ENCODE measurements at regions not wholly inside any gene's neighbourhood (a gene's known extent, or its start where the extent isn't known, plus 50 kb on each side); places are given as distances from the start of the nearest gene placed in this dataset.

GRCh38 chr5:143574236-143574635, 170.8 kb upstream of the NR3C1 start:
- no peak for DNase-seq
- H3K4me1 ChIP-seq: no peaks in the 10 kb centered on the region
- TF ChIP-seq CTCF (IDR thresholded peaks at IDR 0.05): no peak
- no peaks in the 10 kb centered on the region for H3K9me3 ChIP-seq
- H3K36me3 ChIP-seq: no peaks in the 10 kb centered on the region
- H3K9ac ChIP-seq (ENCODE audit: low read depth in 2 of 2, low read length in 2 of 2): no peak overlapping the region
- H3K27me3 ChIP-seq: no peaks in the 10 kb centered on the region
- intact Hi-C loops (cut with DNase I): no loop called here
- H3K4me3 ChIP-seq: no peak overlapping the region
- H3K27ac ChIP-seq: no peak overlapping the region

DNA sequence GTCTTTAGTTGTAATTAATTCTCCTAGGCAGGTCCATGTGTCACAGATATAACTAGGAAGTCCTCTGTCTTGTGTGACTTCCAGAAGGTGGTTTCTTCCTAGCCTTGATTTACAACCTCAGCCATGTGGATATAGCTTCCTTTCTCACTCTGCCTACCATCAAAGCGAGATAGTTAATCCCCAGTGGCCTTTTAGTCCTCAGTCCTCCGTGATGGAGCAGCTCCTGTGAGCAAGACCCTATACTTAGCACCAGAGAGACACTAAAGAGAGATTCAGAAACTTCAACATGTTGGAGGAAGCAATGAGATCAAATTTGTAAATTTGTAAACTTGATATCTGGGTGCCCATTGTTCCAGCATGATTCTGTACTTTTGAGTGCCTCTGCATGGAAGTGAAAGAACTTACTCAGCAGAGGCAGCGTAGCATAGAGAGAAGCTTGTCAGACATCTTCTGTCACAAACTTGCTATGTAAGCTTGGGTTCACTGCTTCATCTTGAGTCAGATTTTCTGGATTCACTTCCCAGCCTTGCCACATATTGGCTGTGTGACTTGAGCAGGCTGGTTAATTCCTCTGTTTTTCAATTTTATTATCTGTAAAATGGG, 170.2 kb upstream of the NR3C1 start:
- no peaks in the 10 kb centered on the region for H3K27me3 ChIP-seq
- H3K9me3 ChIP-seq: no peaks in the 10 kb centered on the region
- H3K4me3 ChIP-seq: no peak overlapping the region
- DNase-seq: no peak
- no peaks in the 10 kb centered on the region for H3K4me1 ChIP-seq
- no peak overlapping the region for H3K9ac ChIP-seq (ENCODE audit: low read depth in 2 of 2, low read length in 2 of 2)
- no peak overlapping the region for H3K27ac ChIP-seq
- intact Hi-C loops (cut with DNase I): no loop called here
- TF ChIP-seq CTCF (IDR thresholded peaks at IDR 0.05): no peak
- H3K36me3 ChIP-seq: no peaks in the 10 kb centered on the region

GRCh38 chr5:143572671-143573070, 169.2 kb upstream of the NR3C1 start:
- Histone ChIP-seq H3K36me3 (no peaks in the 10 kb centered on the region), H3K4me3 (no peak overlapping the region), H3K4me1 (no peaks in the 10 kb centered on the region), H3K27ac (no peak overlapping the region), H3K27me3 (no peaks in the 10 kb centered on the region), H3K9ac (ENCODE audit: low read depth in 2 of 2, low read length in 2 of 2) (no peak overlapping the region), H3K9me3 (no peaks in the 10 kb centered on the region)
- TF ChIP-seq CTCF (IDR thresholded peaks at IDR 0.05): no peak
- intact Hi-C loops (cut with DNase I): no loop called here
- no peak for DNase-seq

DNA sequence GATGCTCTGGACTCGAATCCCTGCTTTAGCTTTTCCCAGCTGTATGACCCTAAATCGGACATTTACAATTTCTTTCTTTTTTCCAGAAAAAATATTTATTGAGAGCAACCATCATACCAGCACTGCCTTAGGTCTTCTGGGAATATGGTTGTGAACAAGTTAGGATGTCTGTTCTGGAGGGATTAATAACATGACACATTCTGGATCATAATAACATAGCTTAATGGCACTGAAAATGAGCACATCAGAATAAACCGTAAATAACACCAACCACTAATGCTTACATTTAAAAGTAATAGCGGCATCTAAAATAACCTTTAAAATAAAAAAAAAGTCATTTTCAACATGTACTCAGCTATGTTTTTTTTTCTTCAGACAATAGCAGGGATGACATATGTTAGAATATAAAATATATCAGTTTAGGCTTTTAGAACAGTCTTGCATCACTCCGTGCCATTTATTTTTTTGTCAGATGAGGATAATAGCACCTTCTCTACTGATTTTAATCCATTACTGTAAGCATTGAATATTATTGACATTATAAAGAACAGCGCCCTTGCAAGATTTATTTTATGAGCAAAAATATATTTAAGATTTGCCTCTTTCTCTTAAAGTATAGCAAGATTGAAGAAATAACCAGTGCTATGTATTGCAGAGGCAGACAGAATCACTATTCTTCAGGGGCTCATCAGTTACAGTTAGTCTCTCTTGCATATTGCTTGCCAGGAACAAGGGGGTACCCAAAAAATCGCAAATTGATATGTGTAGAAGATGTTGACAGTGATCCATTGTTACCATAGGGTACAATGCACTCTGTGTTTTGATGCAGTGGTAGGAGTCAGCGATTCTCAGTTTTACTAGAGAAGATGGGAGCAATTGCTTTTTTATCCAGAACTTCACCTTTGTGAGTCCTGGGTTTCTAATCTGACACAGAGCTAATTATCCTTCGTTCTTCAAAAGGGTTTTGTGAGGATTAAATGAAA, 168.4 kb upstream of the NR3C1 start:
- no peak overlapping the region for H3K4me3 ChIP-seq
- H3K4me1 ChIP-seq: no peaks in the 10 kb centered on the region
- H3K27ac ChIP-seq: no peak overlapping the region
- no peaks in the 10 kb centered on the region for H3K27me3 ChIP-seq
- no peaks in the 10 kb centered on the region for H3K36me3 ChIP-seq
- H3K9ac ChIP-seq (ENCODE audit: low read depth in 2 of 2, low read length in 2 of 2): no peak overlapping the region
- TF ChIP-seq CTCF (IDR thresholded peaks at IDR 0.05): no peak
- no peaks in the 10 kb centered on the region for H3K9me3 ChIP-seq
- intact Hi-C loops (cut with DNase I): no loop called here
- DNase-seq: no peak

- Histone ChIP-seq H3K9ac (ENCODE audit: low read depth in 2 of 2, low read length in 2 of 2) (no peak overlapping the region), H3K27ac (no peak overlapping the region)
- intact Hi-C loops (cut with DNase I): no loop called here
These were observed 167.5 kb upstream of the NR3C1 start for GRCh38 chr5:143570989-143571388.

More at GRCh38 chr5:143570989-143571388, 167.5 kb upstream of the NR3C1 start:
- Histone ChIP-seq H3K27me3 (no peaks in the 10 kb centered on the region), H3K36me3 (no peaks in the 10 kb centered on the region), H3K9me3 (no peaks in the 10 kb centered on the region), H3K4me3 (no peak overlapping the region), H3K4me1 (no peaks in the 10 kb centered on the region)
- DNase-seq: no peak
- no peak for TF ChIP-seq CTCF (IDR thresholded peaks at IDR 0.05)

Measured in colonic mucosa (tissue), 4 donors.